Inflammatory macrophage treated with lipopolysaccharide for 1 hour (primary cell): ENCODE measurements at regions not wholly inside any gene's neighbourhood (a gene's known extent, or its start where the extent isn't known, plus 50 kb on each side); places are given as distances from the start of the nearest gene placed in this dataset.

Experiments
- DNase-seq, 2 donors: peaks; one replicate each; pipeline ENCODE4 v3.0.0-alpha.2; 2020 to 2022

- no peak for DNase-seq
Measured at GRCh38 chr5:4540375-4541173, 599.6 kb upstream of the ADAMTS16 start.

- DNase-seq = no peak
Measured at GRCh38 chr5:4541334-4541733, 598.8 kb upstream of the ADAMTS16 start.

- no peak for DNase-seq
Measured at GRCh38 chr5:4542145-4542778, 597.9 kb upstream of the ADAMTS16 start.

GRCh38 chr5:4544049-4544670 is 596.0 kb upstream of the ADAMTS16 start:
- DNase-seq = no peak

- no peak for DNase-seq
Measured at GRCh38 chr5:4547547-4547946, 592.6 kb upstream of the ADAMTS16 start.

GRCh38 chr5:4548341-4548740 is 591.8 kb upstream of the ADAMTS16 start:
- DNase-seq = no peak

- DNase-seq = no peak
Measured at GRCh38 chr5:4549351-4549750, 590.8 kb upstream of the ADAMTS16 start.

- DNase-seq = no peak
Measured at GRCh38 chr5:4551034-4551433, 589.1 kb upstream of the ADAMTS16 start.

- no peak for DNase-seq
Measured at GRCh38 chr5:4553130-4553529, 587.0 kb upstream of the ADAMTS16 start.

GRCh38 chr5:4553978-4554377 is 586.2 kb upstream of the ADAMTS16 start:
- no peak for DNase-seq

- DNase-seq = no peak
Measured at GRCh38 chr5:4555725-4556285, 584.3 kb upstream of the ADAMTS16 start.

- no peak for DNase-seq
Measured at GRCh38 chr5:4561403-4561802, 578.7 kb upstream of the ADAMTS16 start.

GRCh38 chr5:4563400-4563799 is 576.7 kb upstream of the ADAMTS16 start:
- no peak for DNase-seq

- DNase-seq = no peak
Measured at GRCh38 chr5:4570047-4570995, 569.8 kb upstream of the ADAMTS16 start.

GRCh38 chr5:4571248-4571948 is 568.7 kb upstream of the ADAMTS16 start:
- DNase-seq = no peak

GRCh38 chr5:4572311-4573100 is 567.6 kb upstream of the ADAMTS16 start:
- DNase-seq = no peak

- DNase-seq = no peak
Measured at GRCh38 chr5:4575608-4576007, 564.5 kb upstream of the ADAMTS16 start.

- no peak for DNase-seq
Measured at GRCh38 chr5:4576161-4576748, 563.9 kb upstream of the ADAMTS16 start.

GRCh38 chr5:4576908-4577307 is 563.2 kb upstream of the ADAMTS16 start:
- DNase-seq = no peak

- DNase-seq = no peak
Measured at GRCh38 chr5:4579679-4580078, 560.5 kb upstream of the ADAMTS16 start.

GRCh38 chr5:4580772-4581171 is 559.4 kb upstream of the ADAMTS16 start:
- DNase-seq = no peak
